ENCODE measurements at regions not wholly inside any gene's neighbourhood (a gene's known extent, or its start where the extent isn't known, plus 50 kb on each side); places are given as distances from the start of the nearest gene placed in this dataset.

- Histone ChIP-seq H3K9ac (no peak overlapping the region), H3K79me2 (ENCODE audit: low read depth) (no peaks in the 10 kb centered on the region), H3K27me3 (peaks cover 8% of the 10 kb centered on the region), H3K4me1 (peaks cover 37% of the 10 kb centered on the region), H3K4me2 (peak overlapping the region; percentile 47), H3K4me3 (no peak overlapping the region), H4K20me1 (ENCODE audit: low read depth) (no peaks in the 10 kb centered on the region), H3K9me3 (ENCODE audit: low read depth) (no peaks in the 10 kb centered on the region), H3F3A (ENCODE audit: low read depth) (peaks cover 10% of the 10 kb centered on the region), H3K27ac (no peak overlapping the region), H2AFZ (replicated peaks) (no peak overlapping the region), H3K36me3 (no peaks in the 10 kb centered on the region)
- no peaks in the 10 kb centered on the region for H3K9me3 Mint-ChIP-seq
- no peaks in the 10 kb centered on the region for H3K36me3 Mint-ChIP-seq
- H3K4me1 Mint-ChIP-seq, result peaks cover 47% of the 10 kb centered on the region
- H3K4me3 Mint-ChIP-seq, result no peak overlapping the region
- DNase-seq (ENCODE audit: low spot score), result no peak
- peaks cover 13% of the 10 kb centered on the region for H3K27me3 Mint-ChIP-seq (ENCODE audit: insufficient read depth, low read depth)
- peak overlapping the region; percentile 88 for H3K27ac Mint-ChIP-seq
- no peak for TF ChIP-seq EZH2phosphoT487 (IDR thresholded peaks at IDR 0.05)
- no peak for TF ChIP-seq EZH2 (IDR thresholded peaks at IDR 0.05)
- TF ChIP-seq CTCF (IDR thresholded peaks at IDR 0.05), result no peak
Observed at GRCh38 chr2:120597595-120598193, 138.0 kb upstream of the GLI2 start.

GRCh38 chr2:120598416-120598815, 137.3 kb upstream of the GLI2 start:
- Histone ChIP-seq H3K4me2 (no peak overlapping the region), H3K4me3 (no peak overlapping the region), H3K27ac (no peak overlapping the region), H3F3A (ENCODE audit: low read depth) (peaks cover 10% of the 10 kb centered on the region), H3K79me2 (ENCODE audit: low read depth) (no peaks in the 10 kb centered on the region), H2AFZ (replicated peaks) (no peak overlapping the region), H3K9ac (no peak overlapping the region), H3K36me3 (no peaks in the 10 kb centered on the region), H4K20me1 (ENCODE audit: low read depth) (no peaks in the 10 kb centered on the region), H3K4me1 (peaks cover 36% of the 10 kb centered on the region), H3K27me3 (peaks cover 4% of the 10 kb centered on the region), H3K9me3 (ENCODE audit: low read depth) (no peaks in the 10 kb centered on the region)
- Mint-ChIP-seq H3K9me3 (no peaks in the 10 kb centered on the region), H3K4me3 (no peak overlapping the region), H3K27me3 (ENCODE audit: insufficient read depth, low read depth) (peaks cover 12% of the 10 kb centered on the region), H3K36me3 (no peaks in the 10 kb centered on the region), H3K4me1 (peaks cover 43% of the 10 kb centered on the region), H3K27ac (no peak overlapping the region)
- no peak for TF ChIP-seq EZH2phosphoT487 (IDR thresholded peaks at IDR 0.05)
- no peak for TF ChIP-seq EZH2 (IDR thresholded peaks at IDR 0.05)
- no peak for DNase-seq (ENCODE audit: low spot score)

- Histone ChIP-seq H2AFZ (replicated peaks) (no peak overlapping the region), H3K79me2 (ENCODE audit: low read depth) (no peaks in the 10 kb centered on the region), H3K27ac (no peak overlapping the region), H3K4me1 (peaks cover 29% of the 10 kb centered on the region), H3K27me3 (no peaks in the 10 kb centered on the region), H3K9me3 (ENCODE audit: low read depth) (no peaks in the 10 kb centered on the region), H3K4me3 (no peak overlapping the region), H3F3A (ENCODE audit: low read depth) (peaks cover 10% of the 10 kb centered on the region), H3K9ac (no peak overlapping the region), H3K36me3 (no peaks in the 10 kb centered on the region), H3K4me2 (no peak overlapping the region), H4K20me1 (ENCODE audit: low read depth) (no peaks in the 10 kb centered on the region)
- no peak overlapping the region for H3K4me3 Mint-ChIP-seq
- H3K27me3 Mint-ChIP-seq (ENCODE audit: insufficient read depth, low read depth), result peaks cover 15% of the 10 kb centered on the region
- no peaks in the 10 kb centered on the region for H3K36me3 Mint-ChIP-seq
- TF ChIP-seq CTCF (IDR thresholded peaks at IDR 0.05) (no peak), EZH2 (IDR thresholded peaks at IDR 0.05) (no peak), EZH2phosphoT487 (IDR thresholded peaks at IDR 0.05) (no peak)
- H3K9me3 Mint-ChIP-seq, result peaks cover 3% of the 10 kb centered on the region
- H3K27ac Mint-ChIP-seq, result peak overlapping the region; percentile 72
- H3K4me1 Mint-ChIP-seq, result peaks cover 36% of the 10 kb centered on the region
- no peak for DNase-seq (ENCODE audit: low spot score)
Observed at GRCh38 chr2:120599072-120599471, 136.6 kb upstream of the GLI2 start.

- Histone ChIP-seq H3K9ac (no peak overlapping the region), H3K27me3 (no peaks in the 10 kb centered on the region), H3K79me2 (ENCODE audit: low read depth) (no peaks in the 10 kb centered on the region), H3K4me2 (no peak overlapping the region), H3K4me3 (no peak overlapping the region), H4K20me1 (ENCODE audit: low read depth) (no peaks in the 10 kb centered on the region), H3K9me3 (ENCODE audit: low read depth) (no peaks in the 10 kb centered on the region), H3K36me3 (no peaks in the 10 kb centered on the region), H3K4me1 (peaks cover 27% of the 10 kb centered on the region), H3F3A (ENCODE audit: low read depth) (peaks cover 10% of the 10 kb centered on the region), H3K27ac (no peak overlapping the region), H2AFZ (replicated peaks) (no peak overlapping the region)
- no peaks in the 10 kb centered on the region for H3K36me3 Mint-ChIP-seq
- TF ChIP-seq EZH2 (IDR thresholded peaks at IDR 0.05) (no peak), EZH2phosphoT487 (IDR thresholded peaks at IDR 0.05) (no peak), CTCF (IDR thresholded peaks at IDR 0.05) (no peak)
- H3K4me1 Mint-ChIP-seq, result peaks cover 35% of the 10 kb centered on the region
- no peak overlapping the region for H3K27ac Mint-ChIP-seq
- peaks cover 5% of the 10 kb centered on the region for H3K9me3 Mint-ChIP-seq
- H3K27me3 Mint-ChIP-seq (ENCODE audit: insufficient read depth, low read depth), result peaks cover 18% of the 10 kb centered on the region
- no peak overlapping the region for H3K4me3 Mint-ChIP-seq
- DNase-seq (ENCODE audit: low spot score), result no peak
Observed at GRCh38 chr2:120599656-120600055, 136.0 kb upstream of the GLI2 start.
